ENCODE measurements at regions not wholly inside any gene's neighbourhood (a gene's known extent, or its start where the extent isn't known, plus 50 kb on each side); places are given as distances from the start of the nearest gene placed in this dataset.

DNA sequence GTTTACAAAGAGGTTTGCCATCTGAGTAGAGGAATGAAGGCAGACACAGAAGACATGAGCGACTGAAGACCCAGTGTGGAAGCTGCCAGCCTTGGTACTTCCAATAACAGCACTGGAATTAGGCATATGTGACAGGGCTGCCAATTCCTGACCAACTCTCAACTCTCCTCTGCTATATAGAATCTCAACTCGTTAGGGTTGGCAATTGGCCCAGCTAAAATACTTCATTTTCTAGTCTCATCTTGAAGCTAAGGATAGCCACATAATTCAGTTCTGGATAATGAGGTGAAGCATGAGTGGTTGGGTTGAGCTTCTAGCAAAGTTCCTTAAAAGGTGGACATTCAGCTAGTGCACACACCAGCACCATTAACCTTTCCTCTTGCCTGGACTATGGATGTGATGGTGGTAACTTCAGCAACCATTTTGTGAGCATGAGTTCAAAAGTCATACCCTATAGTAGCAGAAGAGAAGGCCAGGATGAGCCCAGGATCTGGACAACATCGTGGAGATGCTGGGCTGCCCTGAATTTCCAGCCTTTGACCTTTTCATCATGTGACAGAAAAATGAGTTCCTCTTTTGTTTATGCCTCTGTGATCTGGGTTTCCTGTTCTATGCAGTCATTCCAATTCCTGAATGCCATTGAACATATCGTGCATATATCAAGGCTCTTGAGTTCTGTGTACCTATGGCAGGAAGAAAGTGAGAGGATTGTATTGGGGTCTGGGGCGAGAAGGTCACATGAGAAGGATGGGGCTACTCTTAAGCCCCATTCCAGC, 68.1 kb upstream of the HAAO start:
- H3K9me3 ChIP-seq (replicated peaks; ENCODE audit: low read length), result no peaks in the 10 kb centered on the region
- no peak overlapping the region for H3K4me2 ChIP-seq (ENCODE audit: low read length)
- H3K36me3 ChIP-seq (ENCODE audit: insufficient read depth, low read length), result no peaks in the 10 kb centered on the region
- H3K4me3 ChIP-seq (ENCODE audit: low read length), result no peak overlapping the region
- no peaks in the 10 kb centered on the region for H3K27me3 ChIP-seq (ENCODE audit: control insufficient read depth, insufficient read depth, low read length)
- peaks cover 10% of the 10 kb centered on the region for H3K4me1 ChIP-seq (ENCODE audit: control insufficient read depth, insufficient read depth, low read length)
- H3K9ac ChIP-seq (ENCODE audit: low read depth, low read length), result no peak overlapping the region

DNA sequence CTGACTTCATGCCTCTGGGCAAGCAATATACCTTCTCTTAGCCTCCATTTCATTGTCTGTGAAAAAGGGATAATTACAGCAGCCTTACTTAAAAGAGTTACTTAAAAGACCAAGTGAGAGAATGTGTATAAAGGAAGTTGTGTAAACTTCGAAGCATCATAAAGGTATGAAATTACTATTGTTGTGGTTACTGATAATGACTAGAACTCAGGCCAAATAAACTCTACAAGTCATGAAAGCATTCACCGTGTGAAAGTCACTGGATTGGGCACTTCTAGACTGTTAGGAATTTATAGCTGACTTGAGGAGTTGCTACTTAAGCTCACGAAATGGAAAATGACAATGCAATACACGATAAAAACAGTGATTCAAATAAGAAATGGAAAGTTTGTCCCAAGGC, 67.4 kb upstream of the HAAO start:
- Histone ChIP-seq H3K4me2 (ENCODE audit: low read length) (no peak overlapping the region), H3K9ac (ENCODE audit: low read depth, low read length) (no peak overlapping the region), H3K27me3 (ENCODE audit: control insufficient read depth, insufficient read depth, low read length) (no peaks in the 10 kb centered on the region), H3K4me3 (ENCODE audit: low read length) (no peak overlapping the region), H3K36me3 (ENCODE audit: insufficient read depth, low read length) (no peaks in the 10 kb centered on the region), H3K4me1 (ENCODE audit: control insufficient read depth, insufficient read depth, low read length) (peaks cover 10% of the 10 kb centered on the region), H3K9me3 (replicated peaks; ENCODE audit: low read length) (no peaks in the 10 kb centered on the region)

DNA sequence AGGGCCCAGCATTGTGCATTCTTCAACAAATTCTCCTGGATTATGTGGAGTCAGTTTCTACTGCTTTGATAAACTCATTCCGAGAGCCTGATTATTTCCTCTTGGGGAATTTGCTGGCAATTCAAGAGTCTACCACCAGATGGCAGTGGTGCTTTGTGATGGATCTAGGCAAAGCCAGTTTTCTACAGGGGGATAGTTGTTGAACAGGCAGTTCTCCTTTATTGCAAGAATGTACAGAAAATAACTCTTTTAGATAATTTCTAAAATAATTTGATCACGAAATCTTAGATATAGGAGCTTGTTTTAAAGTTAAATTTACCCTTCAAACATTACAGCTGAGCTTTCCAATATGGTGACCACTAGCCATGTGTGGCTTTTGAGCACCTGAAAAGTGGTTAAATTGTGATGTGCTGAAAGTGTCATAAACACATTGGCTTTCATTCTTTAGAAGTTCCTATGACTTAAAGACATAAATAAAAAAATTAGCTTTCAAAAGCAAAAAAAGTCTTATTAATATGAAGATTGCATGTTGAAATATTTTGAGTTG, 66.7 kb upstream of the HAAO start:
- Histone ChIP-seq H3K4me1 (ENCODE audit: control insufficient read depth, insufficient read depth, low read length) (peaks cover 17% of the 10 kb centered on the region), H3K4me3 (ENCODE audit: low read length) (no peak overlapping the region), H3K9me3 (replicated peaks; ENCODE audit: low read length) (no peaks in the 10 kb centered on the region), H3K27me3 (ENCODE audit: control insufficient read depth, insufficient read depth, low read length) (no peaks in the 10 kb centered on the region), H3K4me2 (ENCODE audit: low read length) (no peak overlapping the region), H3K36me3 (ENCODE audit: insufficient read depth, low read length) (no peaks in the 10 kb centered on the region), H3K9ac (ENCODE audit: low read depth, low read length) (no peak overlapping the region)

DNA sequence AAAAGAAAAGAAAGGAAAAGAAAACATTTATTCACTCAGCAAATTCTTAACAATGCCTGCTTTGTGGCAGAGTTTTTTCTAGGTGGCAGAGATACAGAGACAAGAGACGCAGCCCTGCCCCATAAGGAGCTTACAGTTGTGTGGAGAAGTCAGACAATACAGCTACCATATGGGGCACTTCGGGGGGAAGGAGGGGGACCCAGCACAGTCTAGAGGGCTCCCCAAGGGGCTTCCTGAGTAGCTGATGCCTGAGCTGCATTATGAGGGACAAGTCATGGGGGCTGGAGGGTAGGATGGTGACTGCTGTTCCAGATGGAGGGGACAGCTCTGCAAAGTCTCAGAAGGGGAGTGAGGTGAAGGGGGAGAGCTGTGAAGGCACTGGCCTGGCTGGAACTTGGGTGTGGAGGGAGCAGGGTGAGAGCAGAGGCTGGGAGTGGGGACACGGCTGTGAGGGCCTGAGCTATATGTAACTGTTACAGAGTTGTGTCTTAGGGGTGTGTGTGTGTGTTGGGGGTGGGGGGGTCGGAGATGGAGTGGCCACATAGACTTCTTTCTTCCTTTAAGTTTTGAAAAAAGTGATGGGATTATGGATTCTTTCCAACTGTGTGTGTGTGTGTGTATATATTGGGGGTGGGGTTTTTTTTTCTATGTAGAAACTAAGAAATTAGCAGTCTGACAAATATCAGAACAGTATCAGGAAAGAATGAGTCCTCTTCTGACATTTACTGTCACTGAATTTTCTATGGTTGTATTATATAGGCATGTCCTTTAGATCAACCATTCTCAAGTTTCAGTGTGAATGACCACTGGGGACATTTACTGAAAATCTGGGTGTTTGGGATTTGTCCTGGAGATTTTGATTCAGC, 66.0 kb upstream of the HAAO start:
- H3K9ac ChIP-seq (ENCODE audit: low read depth, low read length), result no peak overlapping the region
- peaks cover 24% of the 10 kb centered on the region for H3K4me1 ChIP-seq (ENCODE audit: control insufficient read depth, insufficient read depth, low read length)
- no peaks in the 10 kb centered on the region for H3K27me3 ChIP-seq (ENCODE audit: control insufficient read depth, insufficient read depth, low read length)
- H3K36me3 ChIP-seq (ENCODE audit: insufficient read depth, low read length), result no peaks in the 10 kb centered on the region
- no peaks in the 10 kb centered on the region for H3K9me3 ChIP-seq (replicated peaks; ENCODE audit: low read length)
- no peak overlapping the region for H3K4me3 ChIP-seq (ENCODE audit: low read length)
- H3K4me2 ChIP-seq (ENCODE audit: low read length), result no peak overlapping the region

DNA sequence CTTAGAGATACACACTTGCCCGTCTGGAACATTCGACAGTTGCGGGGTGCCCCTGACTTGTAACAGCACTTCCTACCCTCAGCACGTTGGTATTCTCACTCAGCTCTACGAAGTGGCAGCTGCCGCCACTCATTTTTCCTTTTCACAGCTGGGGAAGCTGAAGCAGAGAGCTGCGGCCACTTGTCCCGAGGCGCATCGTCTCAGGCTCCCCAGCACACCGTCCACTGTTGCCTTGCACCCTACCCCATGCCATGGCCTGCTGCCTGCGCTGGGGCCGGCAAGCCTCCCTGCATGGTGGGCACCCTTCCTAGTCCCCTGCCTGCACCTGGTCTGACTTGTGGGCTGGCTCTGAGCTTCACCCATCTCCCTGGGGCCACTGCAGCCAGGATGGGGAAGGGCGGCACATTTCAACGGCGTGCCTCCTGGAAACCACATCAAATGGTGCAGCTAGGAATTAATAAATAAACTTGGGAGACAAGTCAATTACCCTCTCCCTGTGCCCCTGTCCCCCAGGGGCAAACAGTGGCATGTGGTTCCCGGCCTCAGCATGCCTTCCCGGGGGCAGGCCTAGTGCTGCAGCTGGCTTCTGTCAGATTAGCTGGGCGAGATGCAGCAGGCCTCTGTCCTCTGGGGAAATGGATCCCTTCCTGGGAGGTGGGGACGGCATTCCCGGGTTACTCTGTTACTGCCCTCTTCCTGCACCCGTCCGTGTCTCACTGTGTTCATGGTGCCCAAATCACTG, 64.7 kb upstream of the HAAO start:
- Histone ChIP-seq H3K9ac (ENCODE audit: low read depth, low read length) (no peak overlapping the region), H3K27me3 (ENCODE audit: control insufficient read depth, insufficient read depth, low read length) (no peaks in the 10 kb centered on the region), H3K4me2 (ENCODE audit: low read length) (no peak overlapping the region), H3K4me1 (ENCODE audit: control insufficient read depth, insufficient read depth, low read length) (peaks cover 25% of the 10 kb centered on the region), H3K36me3 (ENCODE audit: insufficient read depth, low read length) (no peaks in the 10 kb centered on the region), H3K4me3 (ENCODE audit: low read length) (no peak overlapping the region), H3K9me3 (replicated peaks; ENCODE audit: low read length) (no peaks in the 10 kb centered on the region)

DNA sequence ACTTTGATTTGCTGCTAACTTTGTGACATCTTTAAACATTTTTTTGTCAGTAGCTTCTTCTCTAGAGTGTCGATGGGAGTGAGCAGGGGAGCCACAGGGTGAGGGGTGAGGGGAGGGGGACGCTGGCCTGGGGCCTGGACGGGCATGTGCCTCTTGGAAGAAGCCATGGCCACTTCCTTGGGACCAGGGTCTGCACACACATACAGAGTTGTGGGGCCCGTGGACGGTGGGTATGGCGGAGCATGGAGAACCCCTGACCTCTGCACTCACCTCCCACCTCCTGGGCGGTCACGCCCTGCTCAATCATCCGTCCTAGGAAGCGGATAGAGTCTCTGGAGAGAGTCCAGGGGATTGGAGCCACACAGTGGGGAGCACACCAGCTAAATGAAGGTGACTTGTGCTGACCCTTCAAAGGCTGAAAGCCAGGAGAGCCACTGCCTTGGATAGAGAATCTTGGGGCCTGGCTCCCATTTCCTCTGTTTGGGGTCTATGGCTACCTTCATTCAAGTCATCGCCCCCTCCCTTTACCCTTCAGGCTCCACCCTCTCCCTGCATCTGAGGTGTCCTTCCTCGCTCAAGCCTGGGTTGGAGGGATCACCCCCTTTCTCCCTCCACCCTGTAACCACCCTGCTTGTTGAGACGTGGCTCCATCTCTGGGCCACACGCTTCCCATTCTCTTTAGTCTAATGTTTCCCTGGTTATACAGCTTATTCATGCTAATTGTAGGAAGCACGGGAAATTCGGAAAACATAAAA, 63.9 kb upstream of the HAAO start:
- Histone ChIP-seq H3K9me3 (replicated peaks; ENCODE audit: low read length) (no peaks in the 10 kb centered on the region), H3K9ac (ENCODE audit: low read depth, low read length) (no peak overlapping the region), H3K4me2 (ENCODE audit: low read length) (no peak overlapping the region), H3K4me1 (ENCODE audit: control insufficient read depth, insufficient read depth, low read length) (peaks cover 25% of the 10 kb centered on the region), H3K36me3 (ENCODE audit: insufficient read depth, low read length) (no peaks in the 10 kb centered on the region), H3K4me3 (ENCODE audit: low read length) (no peak overlapping the region), H3K27me3 (ENCODE audit: control insufficient read depth, insufficient read depth, low read length) (no peaks in the 10 kb centered on the region)

DNA sequence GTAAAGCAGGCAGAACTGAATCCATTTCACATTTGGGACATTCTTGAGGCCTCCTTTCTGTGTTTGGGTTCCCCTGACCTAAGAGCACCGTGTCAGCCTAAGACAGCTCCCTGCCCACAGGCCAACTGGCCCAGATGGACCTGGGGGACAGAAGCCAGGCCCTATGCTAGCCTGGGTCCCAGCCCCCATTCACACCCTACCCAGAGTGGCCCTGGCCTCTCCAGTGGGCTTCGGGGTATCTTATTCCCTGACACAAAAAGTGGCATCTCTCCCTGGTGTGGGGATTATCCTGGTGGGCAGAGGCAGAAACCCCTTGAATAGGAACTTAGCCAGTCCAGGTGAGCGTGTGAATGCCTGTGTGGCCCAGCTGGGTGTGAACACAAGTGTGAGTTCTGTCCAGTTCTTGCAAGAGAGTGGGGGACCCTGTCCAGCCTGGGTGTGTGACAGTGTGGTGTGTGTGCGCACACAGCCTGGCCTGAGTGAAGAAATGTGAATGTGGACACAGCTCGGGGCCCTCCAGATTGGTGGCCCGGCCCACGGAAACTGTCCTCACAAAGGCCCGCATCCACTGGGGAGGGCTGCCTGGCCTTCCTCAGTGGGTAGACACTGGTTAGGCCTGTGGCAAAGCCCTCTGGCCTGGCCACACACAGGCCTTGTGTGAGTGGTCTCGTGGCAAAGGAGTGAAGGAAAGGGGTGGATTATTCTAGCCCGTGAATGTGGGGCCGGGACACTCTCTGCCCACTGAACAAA, 63.0 kb upstream of the HAAO start:
- no peaks in the 10 kb centered on the region for H3K36me3 ChIP-seq (ENCODE audit: insufficient read depth, low read length)
- H3K27me3 ChIP-seq (ENCODE audit: control insufficient read depth, insufficient read depth, low read length), result no peaks in the 10 kb centered on the region
- H3K9me3 ChIP-seq (replicated peaks; ENCODE audit: low read length), result no peaks in the 10 kb centered on the region
- no peak overlapping the region for H3K9ac ChIP-seq (ENCODE audit: low read depth, low read length)
- peaks cover 25% of the 10 kb centered on the region for H3K4me1 ChIP-seq (ENCODE audit: control insufficient read depth, insufficient read depth, low read length)
- no peak overlapping the region for H3K4me2 ChIP-seq (ENCODE audit: low read length)
- H3K4me3 ChIP-seq (ENCODE audit: low read length), result no peak overlapping the region

DNA sequence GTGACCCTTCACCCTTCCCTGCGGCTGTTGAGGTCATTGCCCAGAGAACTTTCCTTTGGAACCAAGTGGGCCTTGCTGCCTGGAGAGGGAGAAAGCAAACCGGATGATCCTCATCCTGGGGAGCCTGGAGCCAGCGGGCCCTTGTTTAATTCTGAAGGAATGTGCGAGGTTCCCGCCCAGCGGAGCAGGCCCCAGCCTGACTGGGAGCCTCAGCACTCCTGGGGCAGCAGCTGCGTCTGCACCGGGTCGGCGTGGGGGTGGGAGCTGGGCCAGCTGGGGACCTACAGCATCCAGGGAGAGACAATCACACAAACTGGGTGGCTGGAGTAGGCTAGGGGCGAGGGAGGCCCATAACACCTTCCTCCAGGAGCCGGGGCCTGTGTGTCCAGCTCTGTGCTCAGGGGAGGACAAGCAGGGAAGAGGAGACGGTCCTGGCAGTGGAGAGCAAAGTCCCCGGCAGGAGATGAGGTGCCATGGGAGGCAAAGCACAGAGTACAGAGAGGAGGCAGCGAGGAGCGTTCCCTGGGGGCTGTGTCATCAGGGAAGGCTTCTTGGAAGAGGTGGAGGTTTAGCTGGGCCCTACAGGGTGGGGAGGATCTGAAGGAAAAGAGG, 61.9 kb upstream of the HAAO start:
- no peaks in the 10 kb centered on the region for H3K27me3 ChIP-seq (ENCODE audit: control insufficient read depth, insufficient read depth, low read length)
- no peaks in the 10 kb centered on the region for H3K36me3 ChIP-seq (ENCODE audit: insufficient read depth, low read length)
- peak overlapping the region; percentile 46 for H3K9ac ChIP-seq (ENCODE audit: low read depth, low read length)
- peaks cover 16% of the 10 kb centered on the region for H3K4me1 ChIP-seq (ENCODE audit: control insufficient read depth, insufficient read depth, low read length)
- no peaks in the 10 kb centered on the region for H3K9me3 ChIP-seq (replicated peaks; ENCODE audit: low read length)
- H3K4me3 ChIP-seq (ENCODE audit: low read length), result no peak overlapping the region
- no peak overlapping the region for H3K4me2 ChIP-seq (ENCODE audit: low read length)

DNA sequence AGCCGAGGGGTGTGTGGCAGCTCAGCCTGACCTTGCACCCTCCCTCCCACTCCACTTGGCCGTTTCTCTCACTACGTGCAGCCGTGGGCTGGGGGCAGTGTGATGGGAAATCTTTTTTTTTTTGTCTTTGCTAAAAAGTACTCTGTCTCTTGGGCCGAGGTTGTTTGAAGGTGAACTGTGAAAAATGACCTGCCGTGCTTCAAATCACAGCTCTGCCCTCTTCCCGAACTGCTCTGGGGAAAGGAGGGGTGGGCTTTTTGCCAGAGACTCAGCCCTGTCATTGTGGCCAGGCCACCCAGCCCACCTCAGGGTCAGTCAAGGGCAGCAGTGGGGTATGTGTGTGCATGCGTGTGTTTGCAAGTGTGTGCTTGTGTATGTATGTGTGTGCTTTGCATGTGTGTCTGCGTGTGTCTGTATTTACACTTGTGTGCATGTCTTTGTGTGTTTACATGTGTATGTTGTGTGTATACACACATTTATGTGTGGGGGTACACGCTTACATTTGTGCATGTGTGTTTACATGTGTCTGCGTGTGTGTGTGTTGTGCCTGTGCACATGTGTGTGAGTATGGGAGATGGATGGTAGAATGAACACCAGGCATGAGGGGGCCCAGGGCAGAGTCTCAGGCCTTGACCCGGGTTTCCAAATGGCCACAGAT, 61.3 kb upstream of the HAAO start:
- no peaks in the 10 kb centered on the region for H3K27me3 ChIP-seq (ENCODE audit: control insufficient read depth, insufficient read depth, low read length)
- H3K36me3 ChIP-seq (ENCODE audit: insufficient read depth, low read length), result no peaks in the 10 kb centered on the region
- no peaks in the 10 kb centered on the region for H3K9me3 ChIP-seq (replicated peaks; ENCODE audit: low read length)
- H3K9ac ChIP-seq (ENCODE audit: low read depth, low read length), result peak overlapping the region; percentile 46
- H3K4me2 ChIP-seq (ENCODE audit: low read length), result no peak overlapping the region
- no peak overlapping the region for H3K4me3 ChIP-seq (ENCODE audit: low read length)
- peaks cover 18% of the 10 kb centered on the region for H3K4me1 ChIP-seq (ENCODE audit: control insufficient read depth, insufficient read depth, low read length)

DNA sequence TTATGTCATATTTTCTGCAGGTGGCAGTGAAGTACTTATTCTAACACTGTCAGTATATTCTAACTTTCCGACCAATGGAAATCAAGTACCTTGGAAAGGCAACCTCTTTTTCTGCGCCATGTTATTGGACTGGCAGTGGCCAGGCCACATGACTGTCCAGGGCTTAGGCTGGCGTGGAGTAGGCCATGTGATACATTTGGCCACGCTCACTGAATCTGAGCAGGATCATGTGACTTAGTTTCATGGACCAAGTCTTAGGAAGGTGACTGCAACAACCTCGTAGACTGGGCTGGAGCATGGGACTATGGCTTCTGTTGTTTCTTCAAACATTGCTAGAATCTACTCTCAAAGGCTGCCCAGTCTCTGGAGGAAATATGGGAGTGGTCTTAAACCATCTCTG, 60.4 kb upstream of the HAAO start:
- Histone ChIP-seq H3K36me3 (ENCODE audit: insufficient read depth, low read length) (no peaks in the 10 kb centered on the region), H3K4me1 (ENCODE audit: control insufficient read depth, insufficient read depth, low read length) (peaks cover 25% of the 10 kb centered on the region), H3K27me3 (ENCODE audit: control insufficient read depth, insufficient read depth, low read length) (no peaks in the 10 kb centered on the region), H3K9ac (ENCODE audit: low read depth, low read length) (no peak overlapping the region), H3K4me3 (ENCODE audit: low read length) (no peak overlapping the region), H3K9me3 (replicated peaks; ENCODE audit: low read length) (no peaks in the 10 kb centered on the region), H3K4me2 (ENCODE audit: low read length) (no peak overlapping the region)
